ENCODE measurements at regions not wholly inside any gene's neighbourhood (a gene's known extent, or its start where the extent isn't known, plus 50 kb on each side); places are given as distances from the start of the nearest gene placed in this dataset.
A peak's percentile ranks its signal among the peaks of the same experiment; 100 is the strongest.
"Not testable (repeated sequence)": the region's sequence is repeated elsewhere in the genome, so short reads cannot be mapped to it uniquely, and the experiment has no call there.

DNA sequence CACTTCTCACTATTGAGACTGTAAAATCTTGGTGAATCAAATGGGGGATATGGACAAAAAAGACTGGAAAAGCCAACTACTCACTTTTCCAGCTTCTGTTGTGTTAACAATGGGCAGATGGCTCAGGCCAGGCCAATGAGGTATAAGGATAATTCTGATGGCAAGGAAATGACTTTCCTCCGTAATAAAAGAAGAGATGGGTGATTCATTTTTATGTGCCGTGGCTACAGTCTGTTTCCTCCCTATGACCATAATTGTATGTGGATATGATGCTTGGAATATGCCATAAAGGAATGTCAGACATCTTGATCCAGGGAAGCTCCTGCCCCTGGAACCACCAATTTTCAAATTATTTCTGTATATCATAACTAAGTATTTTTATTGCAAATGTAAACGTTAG, 406.8 kb downstream of the CCDC85A start:
- Histone ChIP-seq H3K9ac (replicated peaks; ENCODE audit: extremely low read depth, insufficient read depth, low read length) (no peak overlapping the region), H3K9me1 (replicated peaks; ENCODE audit: control insufficient read depth, extremely low read depth, insufficient read depth, low read length) (no peaks in the 10 kb centered on the region), H3K27me3 (ENCODE audit: control insufficient read depth in 2 of 2, insufficient read depth in 2 of 2, low read length in 2 of 2) (no peaks in the 10 kb centered on the region), H4K20me1 (replicated peaks; ENCODE audit: control insufficient read depth, extremely low read depth, insufficient read depth, low read length) (no peaks in the 10 kb centered on the region), H3K9me3 (replicated peaks; ENCODE audit: control insufficient read depth, insufficient read depth, low read length) (no peaks in the 10 kb centered on the region), H3K36me3 (ENCODE audit: control insufficient read depth in 2 of 2, extremely low read depth in 1 of 2, insufficient read depth in 2 of 2, low read length in 2 of 2) (no peaks in the 10 kb centered on the region), H3K79me2 (ENCODE audit: control insufficient read depth, insufficient read depth, low read length) (no peaks in the 10 kb centered on the region), H3K4me1 (ENCODE audit: control insufficient read depth, extremely low read depth, insufficient read depth, low read length) (peaks cover 2% of the 10 kb centered on the region), H3K27ac (ENCODE audit: insufficient read depth, low read depth, low read length) (no peak overlapping the region), H3K4me3 (replicated peaks in 1 of 3; ENCODE audit: insufficient read depth in 1 of 3, low read depth in 1 of 3, low read length in 3 of 3) (no peak overlapping the region), H3K4me2 (ENCODE audit: insufficient read depth, low read length) (no peak overlapping the region), H2AFZ (ENCODE audit: low read depth, low read length) (no peak overlapping the region)
- TF ChIP-seq EZH2 (IDR thresholded peaks at IDR 0.05; ENCODE audit: borderline replicate concordance, low read depth, low read length, severe bottlenecking) = no peak
- TF ChIP-seq, protein P1, sequence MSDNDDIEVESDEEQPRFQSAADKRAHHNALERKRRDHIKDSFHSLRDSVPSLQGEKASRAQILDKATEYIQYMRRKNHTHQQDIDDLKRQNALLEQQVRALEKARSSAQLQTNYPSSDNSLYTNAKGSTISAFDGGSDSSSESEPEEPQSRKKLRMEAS (IDR thresholded peaks at IDR 0.05; ENCODE audit: insufficient read depth, insufficient read length) = no peak
- peak; percentile 47 for TF ChIP-seq FOS (IDR thresholded peaks at IDR 0.05; ENCODE audit: borderline replicate concordance, insufficient read depth, low read length)
- BruUV-seq (replicated peaks) = no TSS peak
- ChIA-PET CTCF (no interaction called here), POLR2A (no interaction called here)
- DNase-seq (ENCODE audit: low read depth, low spot score) = no peak
- dilution Hi-C loops (cut with MboI; ENCODE audit: extremely low pct_ligation_motif_present, low sequenced_read_pairs) (no loop called here), intact Hi-C loops (cut with micrococcal nuclease) (loop anchor here (10.0 kb wide), 1 partner anchor 406 kb away; the partner anchor contains the start of gene CCDC85A)
- no peak for FAIRE-seq

DNA sequence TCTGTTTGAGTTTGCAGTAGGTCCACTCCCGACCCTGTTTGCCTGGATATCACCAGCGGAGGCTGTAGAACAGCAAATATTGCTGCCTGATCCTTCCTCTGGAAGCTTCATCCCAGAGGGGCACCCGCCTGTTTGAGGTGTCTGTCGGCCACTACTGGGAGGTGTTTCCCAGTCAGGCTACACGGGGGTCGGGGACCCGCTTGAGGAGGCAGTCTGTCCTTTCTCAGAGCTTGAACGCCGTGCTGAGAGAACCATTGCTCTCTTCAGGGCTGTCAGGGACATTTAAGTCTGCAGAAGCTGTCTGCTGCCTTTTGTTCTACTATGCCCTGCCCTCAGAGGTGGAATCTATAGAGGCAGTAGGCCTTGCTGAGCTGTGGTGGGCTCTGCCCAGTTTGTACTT, 422.3 kb downstream of the CCDC85A start:
- H3K79me2 ChIP-seq (ENCODE audit: control insufficient read depth, insufficient read depth, low read length); FAIRE-seq; POLR2A ChIA-PET; H3K9me1 ChIP-seq (replicated peaks; ENCODE audit: control insufficient read depth, extremely low read depth, insufficient read depth, low read length); H3K9ac ChIP-seq (replicated peaks; ENCODE audit: extremely low read depth, insufficient read depth, low read length); H4K20me1 ChIP-seq (replicated peaks; ENCODE audit: control insufficient read depth, extremely low read depth, insufficient read depth, low read length); H2AFZ ChIP-seq (ENCODE audit: low read depth, low read length); DNase-seq (ENCODE audit: low read depth, low spot score); H3K36me3 ChIP-seq (ENCODE audit: control insufficient read depth in 2 of 2, extremely low read depth in 1 of 2, insufficient read depth in 2 of 2, low read length in 2 of 2); BruUV-seq (replicated peaks); H3K4me3 ChIP-seq (replicated peaks in 1 of 3; ENCODE audit: insufficient read depth in 1 of 3, low read depth in 1 of 3, low read length in 3 of 3); dilution Hi-C loops (cut with MboI; ENCODE audit: extremely low pct_ligation_motif_present, low sequenced_read_pairs); H3K4me1 ChIP-seq (ENCODE audit: control insufficient read depth, extremely low read depth, insufficient read depth, low read length); CTCF ChIA-PET; H3K4me2 ChIP-seq (ENCODE audit: insufficient read depth, low read length); H3K27ac ChIP-seq (ENCODE audit: insufficient read depth, low read depth, low read length); intact Hi-C loops (cut with micrococcal nuclease); H3K27me3 ChIP-seq (ENCODE audit: control insufficient read depth in 2 of 2, insufficient read depth in 2 of 2, low read length in 2 of 2); H3K9me3 ChIP-seq (replicated peaks; ENCODE audit: control insufficient read depth, insufficient read depth, low read length): not testable (repeated sequence)

Measured in endothelial cell of umbilical vein (primary cell).